Loucy (cell line): ENCODE measurements at regions not wholly inside any gene's neighbourhood (a gene's known extent, or its start where the extent isn't known, plus 50 kb on each side); places are given as distances from the start of the nearest gene placed in this dataset.

ENCODE experiments used
- CTCF ChIP-seq: fragments of 200-600 bp; sonication (generic); conservative IDR thresholded peaks from 2 replicates; pipeline ENCODE4 v1.5.1; 2014; ENCODE audit warnings: mild to moderate bottlenecking, antibody characterized with exemption, low read length
- EZH2phosphoT487 ChIP-seq: fragments of 200-600 bp; IDR thresholded peaks from 2 replicates; pipeline ENCODE4 v1.6.1; 2018; ENCODE audit warnings: antibody characterized with exemption, mild to moderate bottlenecking, moderate library complexity, borderline replicate concordance

DNA sequence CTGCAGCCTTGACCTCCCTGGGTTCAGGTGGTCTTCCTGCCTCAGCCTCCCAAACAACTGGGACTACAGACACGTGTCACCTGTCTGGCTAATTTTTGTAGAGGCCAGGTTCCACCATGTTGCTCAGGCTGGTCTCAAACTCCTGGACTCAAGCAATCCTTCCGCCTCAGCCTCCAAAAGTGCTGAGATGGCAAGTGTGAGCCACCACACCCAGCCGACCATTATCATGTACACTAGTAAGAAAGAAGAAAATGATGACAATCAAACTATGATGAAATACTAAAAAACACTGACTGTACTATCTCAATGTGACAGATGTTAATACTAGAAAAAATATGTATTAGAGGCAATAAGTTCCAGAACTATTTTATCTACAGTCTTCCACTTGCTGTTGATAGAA is 420.9 kb downstream of the TRIB2 start:
- no peak for TF ChIP-seq CTCF
- no peak for TF ChIP-seq EZH2phosphoT487
